Activated CD4-positive, alpha-beta T cell treated with anti-CD3 and anti-CD28 coated beads, Interleukin-10, Interleukin-2, amounts not matched to agents 100 ng/mL and 50 ng/mL, durations not matched to agents 16 hours and 8 hours (primary cell): ENCODE measurements at regions not wholly inside any gene's neighbourhood (a gene's known extent, or its start where the extent isn't known, plus 50 kb on each side); places are given as distances from the start of the nearest gene placed in this dataset.
A peak's percentile ranks its signal among the peaks of the same experiment; 100 is the strongest.
"Not testable (repeated sequence)": the region's sequence is repeated elsewhere in the genome, so short reads cannot be mapped to it uniquely, and the experiment has no call there.

ENCODE experiments used
- DNase-seq: peaks from one replicate; pipeline ENCODE4 v3.0.0-alpha.2; 2020

GRCh38 chr2:3899536-3900155 lies 196.3 kb downstream of the DCDC2C start:
- DNase-seq, result no peak

DNA sequence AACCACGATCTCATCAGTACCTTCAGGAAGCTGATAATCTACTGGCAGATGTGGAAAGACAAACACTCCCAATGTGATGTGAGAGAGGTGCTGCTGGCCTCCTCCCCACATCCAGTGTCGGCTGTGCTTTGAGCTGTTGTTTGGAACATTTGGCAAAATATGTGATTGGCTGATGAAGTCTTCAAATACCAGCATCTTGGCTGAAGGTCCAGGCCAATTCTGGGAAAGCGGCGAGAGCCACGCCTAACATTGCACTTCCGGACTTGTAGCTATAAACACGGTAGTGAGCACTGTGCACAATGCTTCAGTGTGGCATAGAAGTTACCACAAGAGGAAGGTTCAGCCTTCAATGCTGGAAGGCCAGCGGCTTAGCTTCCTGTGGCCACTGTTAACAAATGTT lies 198.8 kb downstream of the DCDC2C start:
- no peak for DNase-seq

- no peak for DNase-seq
Observed at GRCh38 chr2:3904061-3904460, 200.7 kb downstream of the DCDC2C start.

- not testable (repeated sequence) for DNase-seq
Observed at GRCh38 chr2:3908498-3908897, 205.1 kb downstream of the DCDC2C start.

DNA sequence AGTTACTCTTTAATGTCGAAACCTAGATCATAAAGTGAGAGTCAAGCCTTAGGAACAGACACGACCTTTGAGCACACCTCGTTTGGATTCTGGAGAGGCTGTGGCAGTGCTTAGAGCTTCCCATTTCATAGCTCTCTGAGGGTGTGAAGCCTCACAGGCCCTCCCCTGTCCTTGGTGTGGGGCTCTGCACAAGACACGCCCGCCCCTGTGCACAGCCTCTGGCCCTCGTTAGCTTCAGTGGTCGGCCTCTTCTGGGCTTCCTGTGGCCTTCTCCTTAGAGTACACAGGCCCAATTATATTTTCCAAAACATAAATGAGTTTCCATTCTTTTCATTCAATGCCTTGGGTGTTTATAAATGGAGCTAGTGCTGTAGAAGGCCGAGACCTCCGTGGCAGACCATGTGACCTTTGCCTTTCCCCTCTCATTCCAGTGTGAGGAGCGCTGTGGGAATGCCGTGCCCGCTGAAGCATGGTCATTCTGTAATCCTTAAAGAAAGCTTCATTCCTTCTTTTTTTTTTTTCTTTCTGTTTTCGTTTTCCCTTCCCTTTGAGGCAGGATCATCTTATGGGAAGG lies 208.6 kb downstream of the DCDC2C start:
- DNase-seq, result no peak

- DNase-seq, result no peak
Observed at GRCh38 chr2:3913166-3913565, 209.8 kb downstream of the DCDC2C start.

GRCh38 chr2:3914241-3914640 lies 210.9 kb downstream of the DCDC2C start:
- DNase-seq, result no peak

DNA sequence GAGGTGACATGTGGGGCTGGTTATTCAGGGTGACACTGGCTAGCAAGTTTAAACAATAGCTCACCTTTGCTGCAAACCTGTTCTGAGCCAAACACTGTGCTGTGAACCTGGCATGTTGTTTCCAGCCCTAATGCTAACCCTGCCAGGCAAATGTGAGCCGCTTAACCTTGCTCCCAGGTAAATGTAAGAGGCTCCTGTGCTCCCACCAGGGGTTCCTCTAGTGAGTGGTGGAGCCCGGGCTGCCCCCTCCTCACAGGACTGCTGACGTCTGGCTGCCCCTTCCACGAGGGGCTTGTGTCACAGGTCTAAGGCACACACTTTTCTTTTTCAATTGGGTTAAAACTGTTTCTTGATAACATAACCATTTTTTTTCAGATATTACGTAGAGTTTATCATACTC lies 223.7 kb downstream of the DCDC2C start:
- DNase-seq, result no peak

DNA sequence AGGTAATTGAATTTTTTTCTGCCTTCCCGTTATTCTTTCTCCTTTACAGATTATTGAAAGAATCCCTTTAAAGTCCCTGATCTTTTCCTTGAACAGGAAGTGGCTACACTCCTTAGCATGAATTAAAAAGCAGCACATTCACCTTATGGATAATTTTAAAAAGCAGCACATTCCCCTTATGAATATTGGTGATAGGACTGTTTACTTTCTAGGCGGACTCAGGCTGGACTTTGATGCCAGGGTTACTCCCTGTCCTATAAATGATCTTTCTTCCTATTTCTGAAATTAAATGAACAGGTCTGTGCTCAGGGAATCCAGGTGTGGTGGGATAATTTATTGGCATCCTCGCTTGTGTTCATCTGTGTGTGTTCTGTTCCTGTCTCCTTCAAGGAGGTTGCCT lies 226.0 kb downstream of the DCDC2C start:
- no peak for DNase-seq

DNA sequence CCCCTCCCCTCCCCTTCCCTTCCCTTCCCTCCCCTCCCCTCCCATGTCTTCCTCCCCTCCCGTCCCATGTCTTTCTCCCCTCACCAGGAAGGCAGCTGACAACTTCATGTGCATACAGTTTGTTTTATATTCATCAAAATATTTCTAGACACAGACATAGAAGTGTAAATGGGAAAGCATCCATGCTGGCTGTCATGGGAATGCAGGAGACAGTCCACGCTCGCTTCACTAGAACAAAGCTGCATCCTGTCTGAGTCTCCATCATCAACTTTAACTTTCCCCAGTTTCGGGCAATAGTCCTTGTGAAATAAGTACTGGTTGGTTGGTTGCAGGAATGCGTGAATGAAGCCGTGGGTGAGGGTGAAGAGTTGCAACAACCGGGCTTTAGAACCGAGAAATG lies 226.9 kb downstream of the DCDC2C start:
- DNase-seq, result no peak

GRCh38 chr2:3940661-3941060 lies 237.3 kb downstream of the DCDC2C start:
- no peak for DNase-seq

DNA sequence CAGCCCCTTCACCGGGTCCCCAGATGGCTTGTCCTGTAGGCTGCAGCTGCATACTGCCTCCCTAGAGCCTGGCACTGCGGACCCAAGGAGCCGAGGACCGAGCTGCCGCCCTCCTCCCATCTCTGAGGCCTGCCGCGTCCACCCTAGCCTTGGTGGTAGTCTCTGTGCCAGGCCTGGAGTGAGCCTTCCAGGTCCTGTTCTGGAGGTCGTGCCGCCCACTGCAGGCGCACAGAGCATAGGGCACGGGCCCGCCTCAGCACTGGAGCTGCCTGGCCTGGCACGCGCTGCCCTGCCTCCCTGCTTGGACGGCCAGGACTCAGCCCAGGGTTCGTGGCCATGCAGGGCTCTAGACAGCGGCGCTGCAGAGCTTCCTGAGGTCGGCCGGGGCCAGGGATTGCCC lies 239.5 kb downstream of the DCDC2C start:
- DNase-seq, result no peak

DNA sequence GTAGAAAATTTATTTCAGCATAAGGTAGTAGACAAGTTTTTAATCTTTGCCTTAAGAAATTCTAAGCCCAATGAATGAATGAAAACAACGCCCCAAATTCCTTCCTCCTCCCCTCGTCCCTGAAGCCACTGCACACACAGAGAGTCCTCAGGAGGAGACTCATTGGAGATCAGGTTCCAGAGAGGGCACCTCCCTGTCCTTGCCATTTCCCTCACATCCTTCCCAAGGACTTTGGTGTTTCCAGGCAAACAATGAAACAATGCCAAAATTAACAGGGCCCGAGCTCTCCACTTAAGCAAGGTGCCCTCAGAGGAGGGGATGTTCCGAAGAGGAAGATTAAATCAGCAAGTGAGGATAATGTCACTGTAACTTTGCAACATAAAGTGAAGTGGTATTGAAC lies 240.7 kb downstream of the DCDC2C start:
- DNase-seq, result no peak

DNA sequence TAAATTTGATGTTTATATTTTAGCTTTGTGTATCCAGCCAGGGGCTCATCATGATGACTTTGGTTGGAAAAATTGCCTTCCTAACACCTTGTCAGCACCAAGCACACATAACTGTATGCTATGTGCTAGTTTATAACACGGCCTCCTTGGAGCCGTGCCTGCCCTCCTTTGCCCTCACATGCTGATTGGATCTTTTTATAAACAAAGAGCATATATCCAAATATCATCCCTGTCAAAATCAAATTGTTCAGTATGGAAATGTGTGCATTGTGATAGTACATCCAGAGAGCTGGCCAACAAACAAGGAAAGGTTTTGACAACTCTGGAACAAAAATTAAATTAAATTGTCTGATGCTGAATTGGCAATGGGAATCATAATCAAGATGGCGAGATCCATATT lies 241.5 kb downstream of the DCDC2C start:
- DNase-seq, result no peak

- no peak for DNase-seq
Observed at GRCh38 chr2:3948191-3948590, 244.8 kb downstream of the DCDC2C start.

DNA sequence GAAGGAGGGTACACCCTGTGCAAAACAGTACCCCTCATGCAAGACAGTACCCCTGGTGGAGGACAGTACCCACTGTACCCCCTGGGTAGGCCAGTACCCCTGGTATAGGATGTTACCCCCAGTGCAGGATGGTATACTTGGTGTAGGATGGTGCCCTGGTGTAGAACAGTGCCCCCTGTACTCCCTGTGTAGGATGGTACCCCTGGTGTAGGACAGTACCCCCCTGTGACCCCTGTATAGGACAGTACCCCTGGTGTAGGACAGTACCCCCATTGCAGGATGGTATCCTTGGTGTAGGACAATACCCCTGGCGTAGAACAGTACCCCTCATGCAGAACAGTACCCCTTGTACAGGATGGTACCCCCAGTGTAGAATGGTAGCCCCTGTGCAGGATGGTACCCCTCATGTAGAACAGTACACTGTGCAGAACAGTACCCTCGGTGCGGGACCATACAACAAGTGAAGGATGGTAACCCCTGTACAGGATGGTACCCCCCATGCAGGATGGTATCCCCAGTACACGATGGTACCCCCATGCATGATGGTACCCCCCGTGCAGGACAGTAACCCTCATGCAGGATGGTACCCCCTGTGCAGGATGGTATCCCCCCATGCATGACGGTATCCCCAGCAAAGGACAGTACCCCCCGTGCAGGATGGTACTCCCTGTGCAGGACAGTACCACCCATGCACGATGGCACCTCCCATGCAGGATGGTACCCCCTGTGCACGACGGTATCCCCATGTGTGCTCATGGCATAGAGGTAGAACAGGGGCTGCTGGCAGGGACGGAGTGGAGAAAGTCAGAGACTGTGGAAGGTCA lies 248.0 kb downstream of the DCDC2C start:
- DNase-seq, result no peak

DNA sequence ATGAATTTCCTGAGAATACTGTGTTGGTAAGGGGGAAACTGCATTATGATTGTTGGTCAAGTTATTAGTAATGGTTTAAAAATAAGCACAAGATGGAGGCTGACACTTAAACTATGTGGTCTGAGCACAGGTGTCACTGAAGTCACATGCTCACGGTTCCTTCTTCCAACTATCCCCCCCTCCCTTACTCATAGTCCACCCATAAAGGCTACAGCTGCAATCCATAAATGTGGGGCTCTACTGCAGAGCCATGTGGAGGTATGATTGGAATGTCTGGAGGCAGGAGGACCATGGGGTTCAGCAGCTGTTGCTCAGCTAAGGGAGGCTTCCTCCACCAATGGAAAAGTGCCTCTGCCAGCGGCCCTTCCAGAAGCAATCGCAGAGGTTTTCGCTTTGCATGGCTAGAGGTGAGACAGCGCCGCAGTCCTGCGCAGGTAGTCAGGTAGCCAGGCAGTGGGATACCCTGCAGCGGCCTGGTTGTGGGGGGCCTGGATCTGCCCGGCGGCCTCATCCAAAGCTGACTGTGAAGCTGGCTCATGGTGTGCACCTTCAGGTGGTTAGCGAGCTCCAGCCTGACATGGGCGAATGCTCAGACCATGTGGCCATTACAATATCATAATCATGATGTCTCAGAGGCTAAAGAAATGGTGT lies 249.6 kb downstream of the DCDC2C start:
- no peak for DNase-seq

DNA sequence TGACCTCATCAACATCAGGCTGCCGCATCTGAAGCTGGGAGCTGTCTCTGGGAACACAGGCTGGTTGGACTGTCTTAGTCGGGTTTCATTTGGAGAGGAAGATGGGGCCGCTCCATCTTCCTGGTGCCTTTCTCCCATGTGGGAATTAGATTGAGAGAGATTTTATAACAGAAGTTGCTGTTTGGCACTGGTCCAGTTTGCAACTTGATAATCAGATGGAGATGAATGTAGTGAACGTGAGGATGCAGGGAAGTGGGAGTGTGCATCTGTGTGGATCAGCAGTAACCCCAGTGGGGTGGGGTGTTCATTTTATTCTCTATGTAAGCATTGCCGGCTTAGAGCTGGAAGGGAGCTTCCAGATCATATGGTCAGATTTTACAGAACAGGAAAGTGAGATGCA lies 250.9 kb downstream of the DCDC2C start:
- DNase-seq, result no peak

GRCh38 chr2:3956406-3956805 lies 253.0 kb downstream of the DCDC2C start:
- DNase-seq, result no peak

- DNase-seq, result no peak
Observed at GRCh38 chr2:3956892-3957291, 253.5 kb downstream of the DCDC2C start.

GRCh38 chr2:3958465-3958864 lies 255.1 kb downstream of the DCDC2C start:
- no peak for DNase-seq

DNA sequence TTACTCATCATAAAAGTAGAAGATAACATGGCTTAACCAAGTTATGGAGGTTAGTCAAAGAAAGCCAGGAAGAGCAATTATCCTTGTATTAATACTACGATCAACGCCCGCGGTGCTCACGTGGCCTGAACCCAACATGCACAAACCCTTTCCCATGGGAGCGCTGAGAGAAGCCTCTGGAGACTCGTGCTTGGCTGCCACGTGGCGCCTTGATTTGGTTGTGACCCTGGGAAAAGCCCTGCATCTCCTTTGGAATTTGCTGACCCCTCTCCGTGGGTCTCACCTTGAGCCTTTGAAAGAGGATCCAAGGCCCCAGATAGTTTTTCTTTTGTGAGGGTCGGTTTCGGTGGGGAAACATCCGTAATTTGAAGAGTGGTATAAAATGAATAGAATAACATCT lies 255.6 kb downstream of the DCDC2C start:
- DNase-seq, result no peak

- peak; percentile 20 for DNase-seq
Observed at GRCh38 chr2:3959372-3959771, 256.0 kb downstream of the DCDC2C start.

DNA sequence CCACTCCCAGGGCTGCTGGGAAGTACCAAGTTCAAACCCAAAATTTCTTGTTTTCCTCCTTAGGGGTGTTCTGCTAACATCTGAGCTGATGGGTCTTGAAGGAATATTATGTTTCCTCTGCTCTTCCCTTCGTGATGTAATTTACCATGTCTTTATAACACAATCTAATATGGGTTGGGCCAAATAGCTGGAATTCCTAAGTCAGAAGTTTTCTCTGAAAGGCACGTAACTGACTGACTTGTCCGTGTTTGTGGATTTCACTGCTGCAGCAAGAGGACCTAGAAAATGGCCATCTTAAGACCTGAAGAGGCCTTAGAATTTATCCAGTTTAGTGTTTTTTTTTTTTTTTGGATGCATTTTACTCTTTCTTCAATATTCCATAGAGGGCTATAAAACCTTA lies 256.7 kb downstream of the DCDC2C start:
- no peak for DNase-seq
